Liver (tissue), 3 donors: ENCODE measurements at regions not wholly inside any gene's neighbourhood (a gene's known extent, or its start where the extent isn't known, plus 50 kb on each side); places are given as distances from the start of the nearest gene placed in this dataset.

Source experiments
- GABPA ChIP-seq, 2 donors: IDR thresholded peaks in 1 of 2; conservative IDR thresholded peaks in 1 of 2; 2 replicates each; pipeline ENCODE4 v1.6.1; 2016; ENCODE audit warnings: antibody characterized with exemption in 2 of 2, mild to moderate bottlenecking in 1 of 2, moderate library complexity in 1 of 2
- JUND ChIP-seq, 2 donors: IDR thresholded peaks; 2 replicates each; pipeline ENCODE4 v1.6.1; 2016; ENCODE audit warnings: antibody characterized with exemption in 2 of 2
- RAD21 ChIP-seq, 2 donors: IDR thresholded peaks; 2 replicates each; pipeline ENCODE4 v1.6.1; 2016; ENCODE audit warnings: antibody characterized with exemption in 2 of 2, mild to moderate bottlenecking in 2 of 2
- RXRA ChIP-seq, 2 donors: IDR thresholded peaks; 2 replicates each; pipeline ENCODE4 v1.6.1; 2017 to 2018; ENCODE audit warnings: antibody characterized with exemption in 2 of 2, mild to moderate bottlenecking in 1 of 2
- TAF1 ChIP-seq: conservative IDR thresholded peaks from 2 replicates; pipeline ENCODE4 v1.6.1; 2016; ENCODE audit warnings: antibody characterized with exemption, mild to moderate bottlenecking
- TF ChIP-seq, protein P1 (sequence below): fragments of 150-350 bp; IDR thresholded peaks from 2 replicates; pipeline ENCODE4 v1.5.1; 2017; ENCODE audit warnings: improper control_type of control experiment, low read depth, low read length; ENCODE audit not compliant: missing input control
- TF ChIP-seq, protein P2 (sequence below): IDR thresholded peaks from 2 replicates; pipeline ENCODE4 v1.6.1; 2016; ENCODE audit warnings: antibody characterized with exemption
- donor health status: healthy.
- donor health status: healthy.

GRCh38 chr11:19606856-19607655, 105.6 kb upstream of the NAV2 start:
- TF ChIP-seq, protein P1, sequence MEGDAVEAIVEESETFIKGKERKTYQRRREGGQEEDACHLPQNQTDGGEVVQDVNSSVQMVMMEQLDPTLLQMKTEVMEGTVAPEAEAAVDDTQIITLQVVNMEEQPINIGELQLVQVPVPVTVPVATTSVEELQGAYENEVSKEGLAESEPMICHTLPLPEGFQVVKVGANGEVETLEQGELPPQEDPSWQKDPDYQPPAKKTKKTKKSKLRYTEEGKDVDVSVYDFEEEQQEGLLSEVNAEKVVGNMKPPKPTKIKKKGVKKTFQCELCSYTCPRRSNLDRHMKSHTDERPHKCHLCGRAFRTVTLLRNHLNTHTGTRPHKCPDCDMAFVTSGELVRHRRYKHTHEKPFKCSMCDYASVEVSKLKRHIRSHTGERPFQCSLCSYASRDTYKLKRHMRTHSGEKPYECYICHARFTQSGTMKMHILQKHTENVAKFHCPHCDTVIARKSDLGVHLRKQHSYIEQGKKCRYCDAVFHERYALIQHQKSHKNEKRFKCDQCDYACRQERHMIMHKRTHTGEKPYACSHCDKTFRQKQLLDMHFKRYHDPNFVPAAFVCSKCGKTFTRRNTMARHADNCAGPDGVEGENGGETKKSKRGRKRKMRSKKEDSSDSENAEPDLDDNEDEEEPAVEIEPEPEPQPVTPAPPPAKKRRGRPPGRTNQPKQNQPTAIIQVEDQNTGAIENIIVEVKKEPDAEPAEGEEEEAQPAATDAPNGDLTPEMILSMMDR: no peak
- no peak for TF ChIP-seq JUND (IDR thresholded peaks at IDR 0.05)
- TF ChIP-seq GABPA (IDR thresholded peaks at IDR 0.05 in 1 of 2, conservative IDR thresholded peaks at IDR 0.05 in 1 of 2): no peak
- no peak for TF ChIP-seq TAF1
- TF ChIP-seq, protein P2, sequence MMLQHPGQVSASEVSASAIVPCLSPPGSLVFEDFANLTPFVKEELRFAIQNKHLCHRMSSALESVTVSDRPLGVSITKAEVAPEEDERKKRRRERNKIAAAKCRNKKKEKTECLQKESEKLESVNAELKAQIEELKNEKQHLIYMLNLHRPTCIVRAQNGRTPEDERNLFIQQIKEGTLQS: no peak
- no peak for TF ChIP-seq RAD21 (IDR thresholded peaks at IDR 0.05)
- no peak for TF ChIP-seq RXRA (IDR thresholded peaks at IDR 0.05)
